H9 (cell line): ENCODE measurements at regions not wholly inside any gene's neighbourhood (a gene's known extent, or its start where the extent isn't known, plus 50 kb on each side); places are given as distances from the start of the nearest gene placed in this dataset.

Source experiments
- DNase-seq: peaks from one replicate; pipeline ENCODE4 v3.0.0-alpha.2; 2017
- H2AFZ ChIP-seq: one replicate; pipeline ENCODE4 v1.6.1; 2013; ENCODE audit warnings: mild to moderate bottlenecking, low read length, control low read depth, moderate library complexity
- H2AK5ac ChIP-seq: 2 replicates; pipeline ENCODE4 v1.6.1; 2013; ENCODE audit warnings: low read length, control low read depth, mixed read lengths; ENCODE audit not compliant: insufficient read length
- H2BK120ac ChIP-seq: one replicate; pipeline ENCODE4 v1.6.1; 2013; ENCODE audit warnings: low read depth, mild to moderate bottlenecking, low read length, control low read depth, inconsistent platforms; ENCODE audit not compliant: poor library complexity, severe bottlenecking
- H2BK12ac ChIP-seq: 2 replicates; pipeline ENCODE4 v1.6.1; 2013; ENCODE audit warnings: low read length, control low read depth, mixed read lengths, low read depth; ENCODE audit not compliant: insufficient read length
- H2BK15ac ChIP-seq: 2 replicates; pipeline ENCODE4 v1.6.1; 2013; ENCODE audit warnings: low read depth, low read length, control low read depth
- H2BK20ac ChIP-seq: one replicate; pipeline ENCODE4 v1.6.1; 2013; ENCODE audit warnings: low read depth, mild to moderate bottlenecking, low read length, control low read depth, inconsistent platforms; ENCODE audit not compliant: poor library complexity, severe bottlenecking
- H2BK5ac ChIP-seq: 2 replicates; pipeline ENCODE4 v1.6.1; 2013; ENCODE audit warnings: low read length, control low read depth, mixed read lengths; ENCODE audit not compliant: insufficient read length
- H3K14ac ChIP-seq: 2 replicates; pipeline ENCODE4 v1.6.1; 2013; ENCODE audit warnings: low read length, control low read depth; ENCODE audit not compliant: insufficient read depth
- H3K18ac ChIP-seq: 2 replicates; pipeline ENCODE4 v1.6.1; 2013; ENCODE audit warnings: low read depth, mild to moderate bottlenecking, mixed read lengths, low read length, control low read depth; ENCODE audit not compliant: insufficient read length
- H3K23ac ChIP-seq: 2 replicates; pipeline ENCODE4 v1.6.1; 2013; ENCODE audit warnings: low read length, control low read depth, mixed read lengths, low read depth; ENCODE audit not compliant: insufficient read length
- H3K23me2 ChIP-seq: 2 replicates; pipeline ENCODE4 v1.6.1; 2013; ENCODE audit warnings: low read depth, mild to moderate bottlenecking, mixed read lengths, low read length, control low read depth; ENCODE audit not compliant: insufficient read length, poor library complexity, severe bottlenecking
- H3K27ac ChIP-seq: 2 replicates; pipeline ENCODE4 v1.5.1; 2013; ENCODE audit warnings: low read length, control low read depth, mixed read lengths, low read depth; ENCODE audit not compliant: insufficient read length
- H3K27me3 ChIP-seq: 2 replicates; pipeline ENCODE4 v1.6.1; 2013; ENCODE audit warnings: low read length, control low read depth, inconsistent platforms; ENCODE audit not compliant: insufficient read depth
- H3K4ac ChIP-seq: 2 replicates; pipeline ENCODE4 v1.6.1; 2013; ENCODE audit warnings: low read depth, mild to moderate bottlenecking, control low read depth, inconsistent platforms, low read length, moderate library complexity
- H3K4me1 ChIP-seq: 2 replicates; pipeline ENCODE4 v1.6.1; 2013; ENCODE audit warnings: low read length, control low read depth, inconsistent platforms; ENCODE audit not compliant: insufficient read depth
- H3K4me2 ChIP-seq: 2 replicates; pipeline ENCODE4 v1.6.1; 2013; ENCODE audit warnings: low read length, control low read depth, mixed read lengths; ENCODE audit not compliant: insufficient read length, insufficient read depth
- H3K56ac ChIP-seq: 2 replicates; pipeline ENCODE4 v1.6.1; 2013; ENCODE audit warnings: low read depth, mild to moderate bottlenecking, mixed read lengths, low read length, control low read depth; ENCODE audit not compliant: insufficient read length
- H3K79me1 ChIP-seq: 2 replicates; pipeline ENCODE4 v1.6.1; 2013; ENCODE audit warnings: low read depth, mild to moderate bottlenecking, moderate library complexity, low read length, control low read depth, inconsistent platforms; ENCODE audit not compliant: insufficient read depth, poor library complexity, severe bottlenecking
- H3K79me2 ChIP-seq: 2 replicates; pipeline ENCODE4 v1.6.1; 2013; ENCODE audit warnings: low read length, control low read depth, inconsistent platforms; ENCODE audit not compliant: insufficient read depth
- H3K9ac ChIP-seq: 2 replicates; pipeline ENCODE4 v1.6.1; 2013; ENCODE audit warnings: low read length, control low read depth, mixed read lengths; ENCODE audit not compliant: insufficient read length; ENCODE audit errors: extremely low read depth
- H3K9me3 ChIP-seq: one replicate; pipeline ENCODE4 v1.6.1; 2013; ENCODE audit warnings: low read depth, low read length, inconsistent platforms; ENCODE audit not compliant: control insufficient read depth
- H3T11ph ChIP-seq: one replicate; pipeline ENCODE4 v1.6.1; 2013; ENCODE audit warnings: mild to moderate bottlenecking, low read length, control low read depth, inconsistent platforms
- H4K20me1 ChIP-seq: one replicate; pipeline ENCODE4 v1.6.1; 2013; ENCODE audit not compliant: control insufficient read depth, insufficient read length, insufficient read depth
- H4K5ac ChIP-seq: 2 replicates; pipeline ENCODE4 v1.6.1; 2013; ENCODE audit warnings: low read depth, mild to moderate bottlenecking, mixed read lengths, low read length, control low read depth; ENCODE audit not compliant: insufficient read length
- H4K8ac ChIP-seq: replicated peaks from 2 replicates; pipeline ENCODE4 v1.6.1; 2013; ENCODE audit warnings: low read length, control low read depth, mixed read lengths, low read depth; ENCODE audit not compliant: insufficient read length
- H4K91ac ChIP-seq: 2 replicates; pipeline ENCODE4 v1.6.1; 2013; ENCODE audit warnings: low read depth, mild to moderate bottlenecking, moderate library complexity, mixed read lengths, low read length, control low read depth; ENCODE audit not compliant: insufficient read length
- H3K27ac Mint-ChIP-seq, 3 experiments: 2 replicates in 2 of 3; 3 replicates in 1 of 3; pipeline ENCODE4 v1.8.0; 2020 to 2021; ENCODE audit warnings: mixed read lengths in 3 of 3, mild to moderate bottlenecking in 1 of 3, moderate library complexity in 1 of 3
- H3K27me3 Mint-ChIP-seq: 2 replicates; pipeline ENCODE4 v1.8.0; 2021; ENCODE audit warnings: low read depth, mild to moderate bottlenecking, moderate library complexity, mixed read lengths
- H3K36me3 Mint-ChIP-seq, 3 experiments: 2 replicates in 2 of 3; 3 replicates in 1 of 3; pipeline ENCODE4 v1.8.0; 2020 to 2021; ENCODE audit warnings: low read depth in 3 of 3, mixed read lengths in 3 of 3; ENCODE audit not compliant: insufficient read depth in 1 of 3
- H3K4me1 Mint-ChIP-seq, 2 experiments: 2 replicates each; pipeline ENCODE4 v1.8.0; 2020; ENCODE audit warnings: mixed read lengths in 2 of 2
- H3K4me3 Mint-ChIP-seq, 2 experiments: 2 replicates in 1 of 2; 3 replicates in 1 of 2; pipeline ENCODE4 v1.8.0; 2020 to 2021; ENCODE audit warnings: mild to moderate bottlenecking in 2 of 2, mixed read lengths in 2 of 2, moderate library complexity in 1 of 2
- H3K9me3 Mint-ChIP-seq, 2 experiments: 2 replicates in 1 of 2; 3 replicates in 1 of 2; pipeline ENCODE4 v1.8.0; 2020; ENCODE audit warnings: mild to moderate bottlenecking in 2 of 2, mixed read lengths in 2 of 2, moderate library complexity in 1 of 2
- CTCF ChIP-seq: fragments of 200-600 bp; sonication (generic); conservative IDR thresholded peaks from 3 replicates; pipeline ENCODE4 v1.8.0; 2021; ENCODE audit warnings: antibody characterized with exemption, mild to moderate bottlenecking
- WGBS: extraction: QIAGEN DNeasy Blood & Tissue Kit; methylation state at CpG from one replicate; pipeline ENCODE4 v1.1.7; 2013; ENCODE audit warnings: missing lambda C conversion rate, low lambda C conversion rate, mixed read lengths; ENCODE audit not compliant: insufficient read length; ENCODE audit errors: extremely low coverage; 5-methylcytosine and 5-hydroxymethylcytosine counted together

- no peak for TF ChIP-seq CTCF
- Mint-ChIP-seq H3K27me3 (peaks cover 36% of the 10 kb centered on the region), H3K36me3 (no peaks in the 10 kb centered on the region; a peak in 1 of 7 replicates), H3K4me1 (peaks cover 0 to 5% of the 10 kb centered on the region in 2 experiments; a peak in 1 of 4 replicates), H3K9me3 (no peaks in the 10 kb centered on the region; a peak in 2 of 5 replicates), H3K4me3 (no peak overlapping the region; a peak in 1 of 5 replicates), H3K27ac (no peak overlapping the region)
- Histone ChIP-seq H3K18ac (no peak overlapping the region), H2AFZ (no peak overlapping the region), H3K4me1 (no peaks in the 10 kb centered on the region), H4K91ac (no peak overlapping the region), H3K79me1 (no peaks in the 10 kb centered on the region), H3K23me2 (no peaks in the 10 kb centered on the region), H3K4ac (no peak overlapping the region), H3K56ac (no peak overlapping the region), H4K8ac (no peak overlapping the region), H4K5ac (no peak overlapping the region), H3K27ac (no peak overlapping the region), H3K27me3 (no peaks in the 10 kb centered on the region), H2BK120ac (no peak overlapping the region), H3K23ac (no peak overlapping the region), H4K20me1 (no peaks in the 10 kb centered on the region), H3K14ac (no peak overlapping the region), H2BK15ac (no peak overlapping the region), H3K9ac (no peak overlapping the region), H2AK5ac (no peak overlapping the region), H2BK12ac (no peak overlapping the region), H3K4me2 (no peak overlapping the region), H3K9me3 (no peaks in the 10 kb centered on the region), H2BK20ac (no peak overlapping the region), H3T11ph (no peak overlapping the region), H3K79me2 (no peaks in the 10 kb centered on the region), H2BK5ac (no peak overlapping the region)
- DNase-seq = no peak
- no CpG with 5 or more reads among the region's 9 CpGs for WGBS
Observed at GRCh38 chr13:111913761-111914140, 153.2 kb upstream of the SOX1 start.
